VCaP (cell line): ENCODE measurements at regions not wholly inside any gene's neighbourhood (a gene's known extent, or its start where the extent isn't known, plus 50 kb on each side); places are given as distances from the start of the nearest gene placed in this dataset.

Experiments used
- H3K27ac ChIP-seq: fragments of 450-650 bp; 2 replicates; pipeline ENCODE4 v1.5.1; 2017
- CTCF ChIP-seq: fragments of 450-650 bp; conservative IDR thresholded peaks from 2 replicates; pipeline ENCODE4 v1.5.1; 2017; ENCODE audit warnings: mild to moderate bottlenecking, moderate library complexity

GRCh38 chr13:82248762-82249161, 1633.5 kb downstream of the SLITRK1 start:
- no peak overlapping the region for H3K27ac ChIP-seq
- no peak for TF ChIP-seq CTCF

DNA sequence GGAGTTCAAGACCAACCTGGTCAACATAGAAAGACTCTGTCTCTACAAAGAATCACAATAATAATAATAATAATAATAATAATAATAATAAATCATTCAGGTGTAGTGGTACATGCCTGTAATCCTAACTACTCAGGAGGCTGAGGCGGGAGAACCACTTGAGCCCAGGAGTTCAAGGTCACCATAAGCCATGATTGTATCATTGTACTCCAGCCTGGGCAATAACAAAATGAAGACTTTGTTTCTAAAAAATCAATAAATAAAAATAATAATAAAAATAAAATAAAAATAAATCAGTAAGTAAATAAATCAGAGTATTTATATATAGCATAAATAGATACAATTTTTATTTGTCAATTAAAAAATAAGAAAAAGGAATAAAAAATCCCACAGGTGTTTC, 1636.4 kb downstream of the SLITRK1 start:
- TF ChIP-seq CTCF: no peak
- H3K27ac ChIP-seq: no peak overlapping the region

GRCh38 chr13:82224806-82225205, 1657.5 kb downstream of the SLITRK1 start:
- TF ChIP-seq CTCF: no peak
- H3K27ac ChIP-seq: no peak overlapping the region

DNA sequence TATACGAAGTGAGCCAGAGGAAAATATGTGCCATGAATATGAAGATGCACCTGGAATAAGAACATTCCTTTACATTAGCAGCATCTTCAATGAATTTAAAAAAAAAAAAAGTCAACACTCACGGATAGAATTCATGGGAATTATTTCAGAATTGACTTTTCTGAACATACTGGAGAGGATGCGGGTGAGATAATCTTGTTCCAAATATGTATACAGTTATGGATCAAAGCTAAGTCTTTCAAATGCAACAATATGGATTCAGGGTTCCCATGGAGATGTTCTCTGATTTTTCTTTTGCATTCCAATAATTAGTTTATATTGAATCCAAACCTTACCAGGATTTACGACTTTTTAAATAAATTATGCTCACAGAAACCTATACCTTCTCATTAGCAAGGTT, 1660.7 kb downstream of the SLITRK1 start:
- no peak for TF ChIP-seq CTCF
- no peak overlapping the region for H3K27ac ChIP-seq

- no peak overlapping the region for H3K27ac ChIP-seq
- TF ChIP-seq CTCF: no peak
Measured at GRCh38 chr13:82220641-82221040, 1661.6 kb downstream of the SLITRK1 start.

GRCh38 chr13:82216165-82216564, 1666.1 kb downstream of the SLITRK1 start:
- TF ChIP-seq CTCF: no peak
- H3K27ac ChIP-seq: no peak overlapping the region

- H3K27ac ChIP-seq: no peak overlapping the region
- TF ChIP-seq CTCF: no peak
Measured at GRCh38 chr13:82214341-82214740, 1667.9 kb downstream of the SLITRK1 start.

DNA sequence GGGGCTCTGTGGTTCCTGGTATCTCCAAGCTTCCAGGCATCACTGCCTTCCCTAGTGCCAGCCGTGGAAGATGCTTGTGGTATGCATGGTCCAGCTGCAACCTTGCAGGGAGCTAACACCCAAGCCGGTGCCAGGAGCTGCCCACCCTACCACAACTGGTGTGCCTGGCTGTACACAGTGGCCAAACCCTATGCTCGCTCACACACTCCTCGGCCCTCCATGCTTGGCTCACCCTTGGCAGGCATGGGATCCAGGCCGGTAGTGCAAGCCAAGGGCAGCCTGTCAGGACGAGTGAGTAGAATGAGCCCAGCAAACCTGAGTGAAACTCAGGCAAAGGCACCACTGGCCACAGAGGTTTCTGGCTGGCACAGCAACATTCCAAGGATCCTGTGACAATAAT, 1676.0 kb downstream of the SLITRK1 start:
- no peak overlapping the region for H3K27ac ChIP-seq
- no peak for TF ChIP-seq CTCF
